HG03159 (cell line): ENCODE measurements at regions not wholly inside any gene's neighbourhood (a gene's known extent, or its start where the extent isn't known, plus 50 kb on each side); places are given as distances from the start of the nearest gene placed in this dataset.
A peak's percentile ranks its signal among the peaks of the same experiment; 100 is the strongest.

Experiments
- ATAC-seq: cut with Tn5 transposase; IDR thresholded peaks from one replicate; pipeline ENCODE4 v1.9.1; 2021; ENCODE audit warnings: mild to moderate bottlenecking, moderate library complexity; ENCODE audit not compliant: unreplicated experiment

DNA sequence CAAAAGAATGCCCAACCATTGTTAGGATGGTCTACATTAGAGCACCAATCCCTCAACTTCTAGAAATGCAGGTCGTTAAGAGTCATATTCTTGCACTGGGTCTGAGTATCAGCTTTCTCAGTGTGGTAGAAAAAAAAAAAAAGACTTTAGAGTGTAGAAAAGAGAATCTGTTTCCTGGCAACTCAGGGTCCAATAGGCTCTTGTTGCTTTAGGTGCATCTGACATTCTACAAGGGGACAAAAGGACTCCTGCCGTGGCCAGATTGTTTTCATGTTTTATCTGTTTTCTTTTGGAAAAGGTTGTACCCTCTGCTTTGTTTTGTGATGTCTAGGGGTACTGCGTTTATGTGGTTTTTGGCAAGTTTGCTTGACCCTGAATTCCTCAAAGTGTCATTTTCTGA, 105.4 kb upstream of the KCNK2 start:
- no peak for ATAC-seq

DNA sequence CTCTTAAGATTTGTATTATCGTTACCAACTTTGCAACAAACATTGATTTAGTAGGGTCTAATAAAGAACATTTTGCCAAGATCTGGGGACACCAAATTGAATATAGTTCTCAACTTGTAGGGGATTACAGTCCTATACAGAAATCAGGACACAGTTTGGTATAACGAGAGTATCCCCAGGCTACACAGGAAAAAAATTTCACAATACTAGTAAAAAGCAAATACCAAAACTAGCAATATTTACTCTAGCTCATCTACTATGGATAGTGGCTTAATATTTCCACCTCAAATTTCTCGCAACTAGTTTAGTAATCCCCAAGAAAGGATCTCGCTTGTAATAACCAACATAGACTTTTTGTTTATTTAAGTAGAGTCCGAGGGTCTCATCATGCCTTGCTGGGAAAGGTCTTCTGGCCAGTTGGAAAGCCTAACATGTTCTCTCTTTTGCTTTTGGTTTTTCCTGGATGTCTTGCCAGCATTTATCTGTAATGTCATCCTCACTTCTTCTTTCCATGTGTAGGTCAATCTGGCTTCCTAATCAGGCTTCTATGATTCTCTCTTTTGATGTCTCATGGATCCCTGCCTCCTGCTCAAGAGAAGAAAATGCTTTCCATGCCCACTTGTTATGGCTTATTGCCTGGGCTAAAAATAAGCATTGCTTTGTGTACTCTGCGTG, 104.7 kb upstream of the KCNK2 start:
- no peak for ATAC-seq

- no peak for ATAC-seq
Observed at GRCh38 chr1:214979191-214979590, 103.3 kb upstream of the KCNK2 start.

GRCh38 chr1:214980921-214981320, 101.6 kb upstream of the KCNK2 start:
- no peak for ATAC-seq

- ATAC-seq: no peak
Observed at GRCh38 chr1:214983126-214983869, 99.2 kb upstream of the KCNK2 start.

- no peak for ATAC-seq
Observed at GRCh38 chr1:214989341-214989740, 93.2 kb upstream of the KCNK2 start.

- no peak for ATAC-seq
Observed at GRCh38 chr1:214990619-214991018, 91.9 kb upstream of the KCNK2 start.

GRCh38 chr1:214991691-214992315, 90.7 kb upstream of the KCNK2 start:
- no peak for ATAC-seq

- ATAC-seq: no peak
Observed at GRCh38 chr1:214993419-214993818, 89.1 kb upstream of the KCNK2 start.

DNA sequence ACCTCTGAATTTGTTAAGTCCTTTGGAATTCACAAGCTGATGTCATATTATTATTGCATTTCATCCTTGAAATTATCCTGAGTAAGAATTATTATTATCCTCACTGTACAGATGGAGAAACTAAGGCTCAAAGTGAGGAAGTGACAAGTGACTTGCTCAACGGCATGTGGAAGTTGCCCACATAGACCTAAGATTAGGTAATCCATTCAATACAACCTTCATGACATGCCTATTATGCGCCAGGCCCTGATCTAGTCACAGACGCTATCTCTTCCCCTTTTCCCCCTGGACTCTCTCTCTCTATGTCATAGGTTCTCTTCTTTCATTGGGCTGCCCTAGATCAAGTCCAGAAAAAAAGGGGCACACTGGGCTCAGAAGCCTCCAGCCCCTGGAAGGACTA, 84.9 kb upstream of the KCNK2 start:
- no peak for ATAC-seq

DNA sequence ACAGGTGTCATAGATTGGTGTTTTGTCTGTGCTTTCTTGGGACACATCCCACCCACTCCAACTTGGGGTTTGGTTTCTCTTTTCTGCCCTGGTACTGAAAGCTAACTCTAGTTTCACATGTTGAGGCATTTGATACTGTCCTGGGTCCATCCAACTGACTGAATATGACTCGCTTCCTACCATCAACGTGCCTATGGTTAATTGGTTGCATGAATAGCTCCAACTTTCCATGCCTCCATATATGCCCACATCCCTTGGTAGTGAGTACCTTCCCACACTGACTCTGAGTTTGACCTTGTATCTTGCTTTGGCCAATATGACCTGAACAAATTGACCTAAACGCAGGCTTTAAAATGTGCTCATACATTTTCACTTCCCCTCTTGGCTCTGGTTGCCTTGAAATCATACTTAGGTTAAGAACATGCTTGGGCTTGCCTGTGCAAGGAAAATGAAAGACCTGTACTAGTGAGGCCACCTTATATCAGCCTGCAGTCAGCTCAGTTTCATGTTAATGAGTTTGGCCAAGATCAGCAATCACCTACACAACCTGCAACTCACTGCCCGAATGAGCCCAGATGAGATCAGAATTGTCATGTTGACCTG, 81.0 kb upstream of the KCNK2 start:
- ATAC-seq: peak; percentile 89

DNA sequence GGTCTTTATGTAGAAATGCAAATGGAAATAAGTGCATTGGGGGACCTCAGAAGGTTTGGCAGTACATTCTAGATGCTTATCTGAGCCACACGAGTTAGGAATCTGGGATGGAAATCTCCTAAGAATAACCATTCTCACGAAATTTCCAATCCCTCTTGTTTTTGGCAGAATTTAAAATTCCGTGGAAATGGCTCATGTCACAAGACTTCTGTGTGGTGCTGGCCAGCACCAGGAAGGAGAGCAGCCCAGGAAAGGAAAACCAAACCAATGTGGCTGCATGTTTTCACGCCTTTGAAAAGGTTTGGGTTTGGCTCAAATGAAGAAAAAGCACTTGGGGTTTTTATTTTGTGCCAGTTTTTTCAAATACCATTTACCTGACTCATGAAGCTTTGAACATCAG, 80.1 kb upstream of the KCNK2 start:
- no peak for ATAC-seq

DNA sequence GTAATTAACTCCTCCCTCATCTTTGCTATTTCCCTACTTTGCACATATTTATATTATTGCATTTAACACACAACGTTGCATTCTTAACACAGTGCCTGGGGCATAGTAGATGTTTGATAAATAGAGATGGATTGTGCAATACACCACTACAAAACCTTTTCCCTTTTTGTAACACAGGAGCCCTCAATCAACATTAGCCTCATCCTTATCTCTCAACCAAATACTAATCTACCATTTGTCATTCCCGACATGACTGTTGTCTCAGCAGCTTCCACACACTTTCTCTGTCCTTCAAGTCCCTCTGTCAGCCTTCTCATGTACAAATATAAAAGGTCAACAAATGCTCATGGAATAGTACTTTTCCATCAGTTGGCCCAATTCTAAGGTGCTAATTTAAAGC, 78.9 kb upstream of the KCNK2 start:
- ATAC-seq: no peak

- ATAC-seq: no peak
Observed at GRCh38 chr1:215004121-215004827, 78.3 kb upstream of the KCNK2 start.

- no peak for ATAC-seq
Observed at GRCh38 chr1:215005078-215005477, 77.5 kb upstream of the KCNK2 start.

GRCh38 chr1:215005656-215006345, 76.7 kb upstream of the KCNK2 start:
- ATAC-seq: no peak

GRCh38 chr1:215007880-215008279, 74.7 kb upstream of the KCNK2 start:
- no peak for ATAC-seq

- no peak for ATAC-seq
Observed at GRCh38 chr1:215018555-215018954, 64.0 kb upstream of the KCNK2 start.

- ATAC-seq: no peak
Observed at GRCh38 chr1:215022204-215022603, 60.3 kb upstream of the KCNK2 start.

DNA sequence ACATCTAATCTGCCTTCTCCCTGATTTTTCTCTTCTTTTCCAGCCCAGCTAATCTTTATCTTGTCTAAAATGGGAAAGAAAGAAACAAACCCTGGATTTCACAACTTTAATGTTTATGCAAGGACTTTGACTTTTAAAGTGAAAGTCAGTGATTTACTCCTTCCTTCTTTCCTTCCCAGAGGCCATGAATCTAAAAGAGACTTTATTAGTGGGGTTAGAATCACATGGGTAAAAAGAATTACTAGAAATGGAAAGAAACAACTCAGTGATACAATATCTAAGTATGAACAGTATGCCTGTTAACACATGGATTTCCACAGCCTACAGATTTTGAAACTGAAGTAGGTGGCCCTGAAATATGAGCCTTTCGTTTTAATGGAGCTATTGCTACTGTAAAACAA, 59.8 kb upstream of the KCNK2 start:
- ATAC-seq: no peak
